ENCODE measurements at regions not wholly inside any gene's neighbourhood (a gene's known extent, or its start where the extent isn't known, plus 50 kb on each side); places are given as distances from the start of the nearest gene placed in this dataset.

DNA sequence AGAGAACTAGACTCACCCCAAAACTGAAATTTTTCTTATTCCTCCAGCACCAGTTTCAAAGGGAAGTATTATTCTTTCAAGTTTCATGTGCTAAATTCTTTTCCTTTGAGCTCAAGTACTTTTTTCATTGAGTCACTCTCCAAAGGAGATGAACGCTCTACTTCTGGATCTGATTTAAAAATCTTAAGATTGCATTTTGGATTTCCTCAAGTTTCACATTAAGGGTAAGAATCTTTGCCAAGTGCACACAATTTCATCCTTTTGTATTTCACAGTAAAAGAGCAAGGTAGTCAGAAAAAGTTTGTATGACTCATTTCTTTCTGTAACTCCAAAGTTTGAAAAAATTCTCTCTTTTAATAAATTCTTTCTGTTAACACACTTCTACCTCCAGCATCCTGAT lies 435.5 kb downstream of the RAB38 start:
- TF ChIP-seq, protein P1, sequence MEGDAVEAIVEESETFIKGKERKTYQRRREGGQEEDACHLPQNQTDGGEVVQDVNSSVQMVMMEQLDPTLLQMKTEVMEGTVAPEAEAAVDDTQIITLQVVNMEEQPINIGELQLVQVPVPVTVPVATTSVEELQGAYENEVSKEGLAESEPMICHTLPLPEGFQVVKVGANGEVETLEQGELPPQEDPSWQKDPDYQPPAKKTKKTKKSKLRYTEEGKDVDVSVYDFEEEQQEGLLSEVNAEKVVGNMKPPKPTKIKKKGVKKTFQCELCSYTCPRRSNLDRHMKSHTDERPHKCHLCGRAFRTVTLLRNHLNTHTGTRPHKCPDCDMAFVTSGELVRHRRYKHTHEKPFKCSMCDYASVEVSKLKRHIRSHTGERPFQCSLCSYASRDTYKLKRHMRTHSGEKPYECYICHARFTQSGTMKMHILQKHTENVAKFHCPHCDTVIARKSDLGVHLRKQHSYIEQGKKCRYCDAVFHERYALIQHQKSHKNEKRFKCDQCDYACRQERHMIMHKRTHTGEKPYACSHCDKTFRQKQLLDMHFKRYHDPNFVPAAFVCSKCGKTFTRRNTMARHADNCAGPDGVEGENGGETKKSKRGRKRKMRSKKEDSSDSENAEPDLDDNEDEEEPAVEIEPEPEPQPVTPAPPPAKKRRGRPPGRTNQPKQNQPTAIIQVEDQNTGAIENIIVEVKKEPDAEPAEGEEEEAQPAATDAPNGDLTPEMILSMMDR (IDR thresholded peaks at IDR 0.05; ENCODE audit: insufficient read depth, low read depth, low read length, missing control alignments), result no peak
- no peak overlapping the region for H3K4me3 ChIP-seq (ENCODE audit: low read length)
- DNase-seq (ENCODE audit: low read depth), result no peak

DNA sequence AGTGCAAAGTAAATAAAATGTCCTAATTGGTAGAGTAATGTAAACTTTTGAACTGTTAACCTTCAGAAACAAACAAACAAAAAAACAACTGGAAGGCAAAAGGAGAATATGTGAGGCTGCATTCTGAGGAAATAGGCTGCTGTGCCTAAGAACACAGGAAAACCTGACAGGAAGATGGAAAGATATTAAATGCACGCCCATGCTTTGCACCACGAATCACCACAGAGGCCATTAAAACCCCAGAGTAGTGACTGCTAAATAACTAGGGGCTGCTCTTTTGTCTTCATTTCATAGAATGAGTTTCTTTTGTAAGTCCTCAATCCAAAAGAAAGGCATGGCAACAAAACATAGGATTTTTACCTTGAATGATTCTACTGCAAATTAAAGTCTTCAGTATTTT lies 436.0 kb downstream of the RAB38 start:
- TF ChIP-seq, protein P1 (IDR thresholded peaks at IDR 0.05; ENCODE audit: insufficient read depth, low read depth, low read length, missing control alignments), result no peak
- no peak for DNase-seq (ENCODE audit: low read depth)
- H3K4me3 ChIP-seq (ENCODE audit: low read length), result no peak overlapping the region

DNA sequence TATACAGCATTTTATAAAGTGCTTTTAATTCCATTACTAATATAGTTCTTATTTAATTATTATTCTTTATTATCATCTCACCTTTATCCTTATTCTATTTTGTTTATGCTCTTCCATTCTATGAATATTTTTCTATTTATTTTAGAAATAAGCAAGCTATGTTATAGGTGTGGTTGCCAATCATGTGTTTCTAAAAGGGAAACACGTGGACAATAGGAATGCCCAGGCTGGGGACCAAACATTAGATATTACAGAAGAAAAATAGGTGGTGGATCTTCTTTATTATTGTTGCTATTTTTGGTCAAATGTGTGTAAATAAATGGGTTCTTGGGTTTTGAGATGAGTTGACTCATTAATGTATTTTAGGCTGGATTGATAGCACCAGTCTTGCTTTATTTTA lies 438.3 kb downstream of the RAB38 start:
- TF ChIP-seq, protein P1 (IDR thresholded peaks at IDR 0.05; ENCODE audit: insufficient read depth, low read depth, low read length, missing control alignments), result no peak
- DNase-seq (ENCODE audit: low read depth), result no peak
- H3K4me3 ChIP-seq (ENCODE audit: low read length), result no peak overlapping the region

- peak; percentile 15 for DNase-seq (ENCODE audit: low read depth)
- TF ChIP-seq, protein P1 (IDR thresholded peaks at IDR 0.05; ENCODE audit: insufficient read depth, low read depth, low read length, missing control alignments), result no peak
- no peak overlapping the region for H3K4me3 ChIP-seq (ENCODE audit: low read length)
Measured at GRCh38 chr11:87726506-87726905, 448.7 kb downstream of the RAB38 start.

DNA sequence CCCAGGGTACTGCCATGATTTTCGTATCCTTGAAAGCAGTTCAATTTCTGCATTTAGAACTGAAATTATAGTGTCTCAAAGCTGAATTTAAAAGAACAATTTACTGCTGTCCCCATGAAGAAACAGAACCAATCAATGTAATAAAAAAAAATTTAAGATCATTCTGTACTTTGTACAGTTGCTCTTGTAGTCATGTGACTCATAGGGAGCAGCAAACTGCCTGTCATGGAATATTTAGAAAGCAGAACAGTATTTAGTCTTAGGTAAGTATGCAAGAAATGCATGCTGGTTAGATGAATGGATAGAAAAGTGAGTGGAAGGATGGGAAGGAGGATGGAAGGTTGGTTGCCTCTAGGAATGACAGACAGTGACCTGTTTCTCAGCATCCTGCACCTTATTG lies 450.9 kb downstream of the RAB38 start:
- H3K4me3 ChIP-seq (ENCODE audit: low read length), result no peak overlapping the region
- TF ChIP-seq, protein P1 (IDR thresholded peaks at IDR 0.05; ENCODE audit: insufficient read depth, low read depth, low read length, missing control alignments), result no peak
- no peak for DNase-seq (ENCODE audit: low read depth)

- TF ChIP-seq, protein P1 (IDR thresholded peaks at IDR 0.05; ENCODE audit: insufficient read depth, low read depth, low read length, missing control alignments), result peak; percentile 89
- no peak overlapping the region for H3K4me3 ChIP-seq (ENCODE audit: low read length)
- peak; percentile 55 for DNase-seq (ENCODE audit: low read depth)
Measured at GRCh38 chr11:87722756-87723565, 452.3 kb downstream of the RAB38 start.
